NCI-H1105 treated with DMSO at 0.1 percent for 48 hours (cell line): ENCODE measurements at regions not wholly inside any gene's neighbourhood (a gene's known extent, or its start where the extent isn't known, plus 50 kb on each side); places are given as distances from the start of the nearest gene placed in this dataset.
A peak's percentile ranks its signal among the peaks of the same experiment; 100 is the strongest.

Experiments used
- DNase-seq: peaks from one replicate; lab custom pipeline; 2025; lab: John Stamatoyannopoulos, UW

DNA sequence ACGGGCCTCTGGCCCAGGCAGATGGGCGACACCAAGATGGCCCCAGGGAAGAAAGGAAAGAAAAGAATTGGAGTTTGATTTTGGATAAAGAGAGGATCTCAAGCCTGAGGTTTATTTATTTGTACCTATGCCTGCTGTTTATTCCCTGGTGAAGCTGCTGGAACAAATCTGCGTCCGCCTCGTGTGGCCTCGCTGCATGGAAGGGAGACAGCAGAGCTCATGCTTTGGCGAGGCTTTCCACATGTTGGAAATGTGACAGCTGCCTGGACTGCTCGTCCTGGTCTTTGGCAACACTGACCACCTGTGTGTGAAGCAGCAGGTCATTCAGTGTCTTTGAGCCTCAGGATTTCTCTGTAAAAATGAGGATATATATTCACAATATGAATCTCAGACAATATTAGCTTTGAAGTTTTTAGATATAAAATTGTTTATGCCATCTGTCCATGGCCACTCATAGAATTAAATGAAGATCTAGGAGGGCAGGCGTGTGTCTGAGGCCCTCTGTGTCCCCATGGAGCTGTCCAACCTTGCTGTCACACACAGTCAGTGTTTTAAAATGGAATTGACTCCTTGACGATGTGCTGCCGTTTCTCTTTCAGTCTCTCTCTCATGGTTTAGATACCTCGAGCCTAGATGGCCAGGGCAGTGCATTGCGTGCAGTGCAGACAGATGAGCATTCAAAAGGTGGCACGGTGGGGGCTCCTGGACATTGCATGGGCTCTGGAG, 94.3 kb downstream of the SOCS6 start:
- DNase-seq, result no peak

DNA sequence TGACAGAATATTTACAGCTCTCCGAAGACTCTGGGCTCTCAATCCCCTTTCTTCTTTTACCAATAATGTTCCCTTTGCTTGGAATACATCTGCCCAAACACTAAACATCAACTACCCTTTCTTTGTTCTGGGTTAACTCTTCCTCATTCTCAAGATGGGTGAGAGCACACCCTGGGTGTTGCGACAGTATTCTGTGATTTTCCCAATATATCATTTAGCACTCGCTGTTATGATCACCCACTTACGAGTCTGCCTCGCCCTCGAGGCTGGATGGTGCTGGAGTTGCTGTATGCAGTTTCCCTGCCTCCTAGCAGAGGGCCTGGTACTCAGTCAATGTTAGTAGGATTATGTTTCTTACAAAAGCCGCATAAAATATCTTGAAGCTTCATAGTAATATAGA, 93.2 kb downstream of the SOCS6 start:
- DNase-seq, result no peak

DNA sequence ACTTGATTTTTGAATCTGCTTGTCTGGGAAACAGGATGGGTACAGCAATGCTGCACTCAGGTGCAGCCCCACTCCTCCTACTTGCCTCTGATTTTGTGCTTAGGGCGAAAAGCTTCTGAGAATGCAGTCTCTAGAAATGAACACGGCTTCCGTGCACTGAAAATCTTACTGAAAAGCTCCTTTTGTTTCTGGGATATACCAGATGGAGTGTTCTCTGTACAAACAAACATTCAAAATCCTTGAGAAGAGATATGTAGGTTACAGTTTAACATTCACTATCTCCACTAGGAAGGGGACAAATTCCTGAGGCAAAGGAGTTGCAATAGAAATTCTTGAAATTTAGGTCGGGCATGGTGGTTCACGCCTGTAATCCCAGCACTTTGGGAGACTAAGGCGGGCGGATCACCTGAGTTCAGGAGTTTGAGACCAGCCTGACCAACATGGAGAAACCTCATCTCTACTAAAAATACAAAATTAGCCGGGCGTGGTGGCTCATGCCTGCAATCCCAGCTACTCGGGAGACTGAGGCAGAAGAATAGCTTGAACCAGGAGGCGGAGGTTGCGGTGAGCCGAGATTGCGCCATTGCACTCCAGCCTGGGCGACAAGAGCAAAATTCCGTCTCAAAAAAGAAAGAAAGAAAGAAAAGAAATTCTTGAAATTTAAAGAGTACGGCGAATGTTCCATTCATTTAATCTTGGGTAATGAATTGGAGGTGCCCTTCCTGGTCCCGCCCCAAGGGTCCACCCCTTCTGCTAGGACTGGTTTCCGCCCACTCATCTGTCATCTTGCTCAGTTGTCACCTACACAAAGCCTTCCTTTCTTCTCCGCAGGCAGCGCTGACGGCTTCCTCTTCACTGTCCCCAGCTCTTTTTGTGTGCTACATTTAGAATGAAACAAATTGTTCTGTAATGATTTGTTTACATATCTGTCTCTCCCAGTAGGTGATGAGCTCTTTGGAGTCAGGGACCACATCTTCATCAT, 92.4 kb downstream of the SOCS6 start:
- DNase-seq, result peak; percentile 44
